ENCODE measurements at regions not wholly inside any gene's neighbourhood (a gene's known extent, or its start where the extent isn't known, plus 50 kb on each side); places are given as distances from the start of the nearest gene placed in this dataset.

GRCh38 chr12:47022296-47022695, 57.1 kb upstream of the PCED1B start:
- TF ChIP-seq CTCF (IDR thresholded peaks at IDR 0.05) (no peak), POLR2A (IDR thresholded peaks at IDR 0.05; ENCODE audit: low read depth) (no peak), POLR2AphosphoS5 (IDR thresholded peaks at IDR 0.05) (no peak), EP300 (IDR thresholded peaks at IDR 0.05) (no peak)

Data from esophagus muscularis mucosa (tissue), 4 donors.